ENCODE measurements at regions not wholly inside any gene's neighbourhood (a gene's known extent, or its start where the extent isn't known, plus 50 kb on each side); places are given as distances from the start of the nearest gene placed in this dataset.

GRCh38 chr6:91716361-91716760 is 1129.5 kb upstream of the MAP3K7 start:
- TF ChIP-seq CTCF (conservative IDR thresholded peaks at IDR 0.05 in 1 of 2, IDR thresholded peaks at IDR 0.05 in 1 of 2; ENCODE audit: low read depth in 1 of 2, low read length in 2 of 2) (no peak), EZH2 (IDR thresholded peaks at IDR 0.05; ENCODE audit: low read length, missing control alignments) (no peak)

All from fibroblast of lung (primary cell).